Hematopoietic multipotent progenitor cell treated with erythropoietin and hydrocortisone succinate and interleukin-3 and kit ligand, for 17 days (in vitro differentiated cells): ENCODE measurements at regions not wholly inside any gene's neighbourhood (a gene's known extent, or its start where the extent isn't known, plus 50 kb on each side); places are given as distances from the start of the nearest gene placed in this dataset.
"Not testable (repeated sequence)": the region's sequence is repeated elsewhere in the genome, so short reads cannot be mapped to it uniquely, and the experiment has no call there.

Experiments
- DNase-seq: peaks from one replicate; pipeline ENCODE4 v3.0.0-alpha.2; 2015; ENCODE audit warnings: low spot score

GRCh38 chrX:151042842-151043241 lies 59.7 kb downstream of the HMGB3 start:
- no peak for DNase-seq

- not testable (repeated sequence) for DNase-seq
Observed at GRCh38 chrX:151066373-151066772, 83.2 kb downstream of the HMGB3 start.

GRCh38 chrX:151073767-151074166 lies 90.6 kb downstream of the HMGB3 start:
- no peak for DNase-seq

GRCh38 chrX:151081016-151081415 lies 95.4 kb upstream of the GPR50 start:
- DNase-seq, result no peak

GRCh38 chrX:151082077-151082948 lies 94.1 kb upstream of the GPR50 start:
- peak; percentile 16 for DNase-seq

- no peak for DNase-seq
Observed at GRCh38 chrX:151084454-151084853, 91.9 kb upstream of the GPR50 start.

- no peak for DNase-seq
Observed at GRCh38 chrX:151085207-151085606, 91.2 kb upstream of the GPR50 start.

- DNase-seq, result no peak
Observed at GRCh38 chrX:151088221-151088620, 88.2 kb upstream of the GPR50 start.

GRCh38 chrX:151099001-151099400 lies 77.4 kb upstream of the GPR50 start:
- peak; percentile 24 for DNase-seq

- no peak for DNase-seq
Observed at GRCh38 chrX:151100799-151101198, 75.6 kb upstream of the GPR50 start.

GRCh38 chrX:151113200-151113599 lies 63.2 kb upstream of the GPR50 start:
- DNase-seq, result not testable (repeated sequence)
